Activated T-helper 17 cell treated with anti-CD3 and anti-CD28 coated beads, Interleukin-2, amount 50 U/mL, for 72 hours (primary cell): ENCODE measurements at regions not wholly inside any gene's neighbourhood (a gene's known extent, or its start where the extent isn't known, plus 50 kb on each side); places are given as distances from the start of the nearest gene placed in this dataset.
"Not testable (repeated sequence)": the region's sequence is repeated elsewhere in the genome, so short reads cannot be mapped to it uniquely, and the experiment has no call there.

Experiments used
- ATAC-seq: fragments of 150-1000 bp; cut with Tn5 transposase; replicated peaks from 2 replicates; pipeline ENCODE4 v1.10.0; 2021; ENCODE audit warnings: mild to moderate bottlenecking, moderate library complexity
- H3K27ac Mint-ChIP-seq: one replicate; pipeline ENCODE4 v1.8.0; 2022; ENCODE audit warnings: mixed read lengths
- H3K27me3 Mint-ChIP-seq: one replicate; pipeline ENCODE4 v1.8.0; 2022; ENCODE audit warnings: mixed read lengths
- H3K36me3 Mint-ChIP-seq: one replicate; pipeline ENCODE4 v1.8.0; 2022; ENCODE audit warnings: low read depth, mild to moderate bottlenecking, mixed read lengths
- H3K4me1 Mint-ChIP-seq: one replicate; pipeline ENCODE4 v1.8.0; 2022; ENCODE audit warnings: mixed read lengths
- H3K4me3 Mint-ChIP-seq: one replicate; pipeline ENCODE4 v1.8.0; 2022; ENCODE audit warnings: mild to moderate bottlenecking, mixed read lengths
- H3K9me3 Mint-ChIP-seq: one replicate; pipeline ENCODE4 v1.8.0; 2022; ENCODE audit warnings: mixed read lengths

DNA sequence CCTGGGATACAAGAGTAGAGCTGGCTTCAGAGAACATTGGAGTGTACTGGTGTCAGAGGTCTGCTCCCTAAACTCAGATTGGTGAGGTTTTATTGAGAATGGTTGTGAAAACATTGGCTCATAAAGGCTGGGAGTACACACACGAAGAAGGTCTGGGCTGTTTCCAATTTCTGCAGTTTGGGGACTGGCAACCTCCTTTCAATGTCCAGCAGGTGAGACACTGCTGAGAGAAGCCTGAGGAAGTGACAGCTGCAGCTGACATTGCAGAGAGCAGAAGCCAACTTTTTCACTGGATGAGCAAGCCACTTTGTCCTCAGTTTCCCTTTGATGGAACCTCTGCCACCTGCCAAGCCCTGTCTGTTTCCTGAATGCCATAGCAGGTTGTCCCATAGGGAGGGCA lies 346.6 kb upstream of the SPRED2 start:
- no peaks in the 10 kb centered on the region for H3K36me3 Mint-ChIP-seq
- H3K9me3 Mint-ChIP-seq, result no peaks in the 10 kb centered on the region
- H3K27me3 Mint-ChIP-seq, result peaks cover 3% of the 10 kb centered on the region
- no peak for ATAC-seq
- no peak overlapping the region for H3K4me3 Mint-ChIP-seq
- H3K4me1 Mint-ChIP-seq, result no peaks in the 10 kb centered on the region
- no peak overlapping the region for H3K27ac Mint-ChIP-seq

DNA sequence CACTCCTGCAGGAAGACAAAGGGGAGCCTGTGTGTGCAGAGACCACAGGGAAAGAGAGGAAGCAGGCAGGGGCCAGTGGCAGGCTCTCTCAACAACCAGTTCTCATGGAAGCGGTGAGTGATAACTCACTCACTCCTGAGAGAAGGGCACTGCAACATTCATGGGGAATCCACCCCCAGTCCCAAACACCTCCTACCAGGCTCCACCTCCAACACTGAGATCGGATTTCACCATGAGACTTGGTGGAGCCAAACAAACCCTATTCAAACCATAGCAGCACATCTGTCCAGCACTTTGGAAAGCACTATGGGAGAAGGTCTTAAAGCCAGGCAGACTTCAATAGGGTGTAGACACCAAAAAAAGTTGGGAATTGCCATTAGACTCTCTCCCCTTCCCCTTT lies 345.7 kb upstream of the SPRED2 start:
- no peaks in the 10 kb centered on the region for H3K4me1 Mint-ChIP-seq
- no peak overlapping the region for H3K4me3 Mint-ChIP-seq
- H3K27ac Mint-ChIP-seq, result no peak overlapping the region
- peaks cover 3% of the 10 kb centered on the region for H3K27me3 Mint-ChIP-seq
- H3K36me3 Mint-ChIP-seq, result no peaks in the 10 kb centered on the region
- H3K9me3 Mint-ChIP-seq, result no peaks in the 10 kb centered on the region
- no peak for ATAC-seq

DNA sequence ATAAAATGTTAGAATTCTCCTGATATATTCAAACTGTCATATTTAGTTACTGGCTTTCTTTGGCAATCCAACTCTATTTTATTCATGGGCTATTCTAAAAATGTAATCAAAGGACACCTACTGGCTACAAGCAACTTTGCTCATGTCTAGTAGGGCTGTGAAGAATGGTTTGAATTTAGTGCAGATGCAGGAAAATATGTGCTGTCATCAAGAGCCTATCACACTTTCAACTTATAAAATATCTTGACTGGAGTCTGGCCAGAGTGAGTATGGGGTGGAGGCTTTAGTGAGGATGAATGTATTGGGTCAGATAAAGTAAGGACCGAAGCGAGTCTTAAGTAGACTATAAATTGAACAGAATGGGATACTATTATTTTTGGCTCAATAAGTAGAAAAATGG lies 343.4 kb upstream of the SPRED2 start:
- no peak for ATAC-seq
- H3K4me3 Mint-ChIP-seq, result no peak overlapping the region
- no peaks in the 10 kb centered on the region for H3K9me3 Mint-ChIP-seq

DNA sequence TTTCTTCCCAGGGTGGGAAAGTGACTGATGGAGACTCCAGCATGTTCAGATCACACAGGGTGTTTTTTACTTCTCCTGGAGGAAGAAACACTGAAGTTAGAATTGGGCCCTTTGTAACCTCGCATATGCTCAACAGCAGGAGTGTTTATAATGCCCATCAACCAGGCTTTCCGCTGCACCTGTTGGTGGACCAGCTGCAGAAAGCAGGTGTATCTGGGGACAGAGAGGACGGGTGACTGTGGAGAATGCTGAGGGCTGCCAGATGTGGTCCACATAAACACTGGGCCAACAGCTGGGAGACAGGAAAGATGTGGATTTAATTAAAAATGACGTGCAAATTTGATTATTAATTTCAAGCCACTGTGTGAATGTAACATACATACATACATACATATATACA lies 335.5 kb upstream of the SPRED2 start:
- ATAC-seq, result no peak
- H3K27ac Mint-ChIP-seq, result no peak overlapping the region

More for the DNA sequence above, 343.4 kb upstream of the SPRED2 start:
- Mint-ChIP-seq H3K27ac (no peak overlapping the region), H3K4me1 (no peaks in the 10 kb centered on the region), H3K36me3 (no peaks in the 10 kb centered on the region), H3K27me3 (peaks cover 3% of the 10 kb centered on the region)

DNA sequence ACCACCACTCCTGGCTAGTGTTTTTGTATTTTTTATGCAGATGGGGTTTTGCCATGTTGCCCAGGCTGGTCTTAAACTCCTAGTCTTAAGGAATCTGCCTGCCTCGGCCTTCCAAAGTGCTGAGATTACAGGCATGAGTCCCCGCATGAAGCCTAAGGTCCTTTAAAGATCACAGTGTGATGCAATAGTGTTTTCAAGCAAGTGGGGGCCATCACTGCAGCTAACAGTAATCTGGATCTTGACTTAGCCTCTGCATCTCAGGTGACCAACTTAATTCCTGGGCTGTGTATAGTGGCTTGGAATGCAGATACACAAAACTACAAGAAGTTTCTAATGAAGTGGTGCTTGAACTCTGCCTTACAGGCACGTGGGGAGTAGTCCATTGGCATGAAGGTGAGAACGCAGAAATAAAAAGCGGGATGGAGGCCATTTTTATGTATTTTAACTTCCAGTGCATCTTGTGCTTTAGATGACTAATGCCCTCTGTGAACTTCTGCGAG lies 334.4 kb upstream of the SPRED2 start:
- H3K27ac Mint-ChIP-seq, result no peak overlapping the region
- ATAC-seq, result no peak
- no peak overlapping the region for H3K4me3 Mint-ChIP-seq
- peaks cover 4% of the 10 kb centered on the region for H3K9me3 Mint-ChIP-seq
- no peaks in the 10 kb centered on the region for H3K36me3 Mint-ChIP-seq
- H3K4me1 Mint-ChIP-seq, result no peaks in the 10 kb centered on the region
- peaks cover 7% of the 10 kb centered on the region for H3K27me3 Mint-ChIP-seq

More for the DNA sequence above, 335.5 kb upstream of the SPRED2 start:
- H3K4me3 Mint-ChIP-seq, result no peak overlapping the region
- H3K4me1 Mint-ChIP-seq, result no peaks in the 10 kb centered on the region
- H3K9me3 Mint-ChIP-seq, result peaks cover 4% of the 10 kb centered on the region
- peaks cover 7% of the 10 kb centered on the region for H3K27me3 Mint-ChIP-seq
- H3K36me3 Mint-ChIP-seq, result no peaks in the 10 kb centered on the region

DNA sequence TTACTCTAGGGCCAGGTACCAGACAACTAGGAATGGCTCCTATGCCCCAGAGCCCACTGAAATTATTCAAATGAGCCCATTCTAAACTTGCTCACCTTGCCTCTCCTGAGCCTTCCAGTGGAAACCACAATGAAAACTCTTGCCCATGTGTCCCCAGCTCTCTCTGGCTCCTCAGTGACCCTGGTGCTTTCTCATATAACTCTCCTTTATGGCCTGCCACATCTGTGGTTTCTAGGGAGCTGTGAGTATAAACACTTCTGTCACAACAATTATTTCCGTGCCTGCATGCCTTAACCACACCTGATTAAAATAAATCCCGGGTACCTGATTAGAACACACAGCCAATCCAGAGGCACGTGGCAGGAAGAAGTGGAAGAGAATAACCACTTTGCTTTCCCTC lies 333.0 kb upstream of the SPRED2 start:
- Mint-ChIP-seq H3K27me3 (peaks cover 4% of the 10 kb centered on the region), H3K4me3 (no peak overlapping the region), H3K27ac (no peak overlapping the region), H3K9me3 (peaks cover 2% of the 10 kb centered on the region), H3K4me1 (no peaks in the 10 kb centered on the region), H3K36me3 (no peaks in the 10 kb centered on the region)
- no peak for ATAC-seq

DNA sequence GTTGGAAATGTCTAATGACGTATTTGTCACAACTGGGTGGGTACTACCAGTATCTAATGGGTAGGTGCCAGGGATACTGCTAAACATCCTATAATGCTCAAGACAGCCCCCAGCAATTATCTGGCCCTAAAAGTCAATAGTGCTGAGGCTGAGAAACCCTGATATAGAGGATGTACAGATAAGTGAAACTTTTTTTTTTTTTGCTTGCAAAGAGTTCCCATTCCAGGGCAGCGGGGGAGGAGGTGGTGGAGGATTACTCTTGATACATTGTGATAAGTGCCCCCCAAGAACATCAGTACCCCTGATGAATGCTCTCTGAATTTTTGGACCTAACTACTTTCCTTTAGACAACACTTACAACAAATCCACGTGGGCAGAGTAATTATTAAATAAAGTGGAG lies 329.7 kb upstream of the SPRED2 start:
- no peak for ATAC-seq
- Mint-ChIP-seq H3K4me1 (no peaks in the 10 kb centered on the region), H3K27ac (no peak overlapping the region)

DNA sequence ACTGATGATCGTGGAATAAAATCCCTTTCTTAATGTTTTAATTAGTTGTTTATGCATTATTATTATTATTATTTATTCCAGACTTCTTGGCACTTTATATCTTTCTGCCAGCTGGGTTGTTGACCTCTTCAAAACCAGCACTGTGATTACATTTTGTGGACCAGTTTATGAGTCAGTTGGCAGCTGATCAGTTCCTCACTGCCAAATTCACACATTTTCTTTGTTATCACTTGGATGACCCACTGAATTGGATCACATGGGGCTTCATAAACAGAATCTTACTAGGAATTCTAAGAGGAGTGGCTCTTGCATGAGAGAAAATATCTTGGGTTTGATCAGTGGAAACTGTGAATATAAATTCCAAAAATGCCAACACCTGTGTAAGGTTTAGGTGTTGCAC lies 321.8 kb upstream of the SPRED2 start:
- Mint-ChIP-seq H3K9me3 (peaks cover 9% of the 10 kb centered on the region), H3K4me1 (no peaks in the 10 kb centered on the region), H3K36me3 (no peaks in the 10 kb centered on the region), H3K27me3 (no peaks in the 10 kb centered on the region), H3K4me3 (no peak overlapping the region), H3K27ac (no peak overlapping the region)
- ATAC-seq, result no peak

More for the DNA sequence above, 329.7 kb upstream of the SPRED2 start:
- Mint-ChIP-seq H3K4me3 (no peak overlapping the region), H3K36me3 (no peaks in the 10 kb centered on the region), H3K9me3 (peaks cover 8% of the 10 kb centered on the region), H3K27me3 (peaks cover 3% of the 10 kb centered on the region)

DNA sequence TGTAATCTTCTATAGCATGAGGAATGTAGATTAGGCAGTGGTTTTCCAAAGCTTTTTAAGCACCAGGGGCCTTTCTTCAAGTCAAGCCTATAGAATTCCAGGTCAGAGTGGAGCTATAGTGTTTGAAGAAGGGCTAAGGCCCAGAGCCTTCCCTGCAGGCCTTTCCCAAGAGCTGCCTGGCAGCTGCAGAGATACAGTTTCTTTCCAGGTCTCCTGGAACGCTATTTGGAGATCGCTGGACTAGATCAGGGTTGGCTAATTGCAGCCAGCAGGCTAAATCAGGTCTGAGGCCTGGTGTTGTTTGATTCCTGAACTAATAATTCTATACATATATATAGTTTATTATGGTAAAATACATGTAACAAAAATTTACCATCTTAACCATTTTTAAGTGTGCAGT lies 319.0 kb upstream of the SPRED2 start:
- no peaks in the 10 kb centered on the region for H3K27me3 Mint-ChIP-seq
- ATAC-seq, result no peak
- H3K4me1 Mint-ChIP-seq, result no peaks in the 10 kb centered on the region
- H3K4me3 Mint-ChIP-seq, result no peak overlapping the region
- H3K36me3 Mint-ChIP-seq, result no peaks in the 10 kb centered on the region
- H3K9me3 Mint-ChIP-seq, result peaks cover 6% of the 10 kb centered on the region
- no peak overlapping the region for H3K27ac Mint-ChIP-seq

DNA sequence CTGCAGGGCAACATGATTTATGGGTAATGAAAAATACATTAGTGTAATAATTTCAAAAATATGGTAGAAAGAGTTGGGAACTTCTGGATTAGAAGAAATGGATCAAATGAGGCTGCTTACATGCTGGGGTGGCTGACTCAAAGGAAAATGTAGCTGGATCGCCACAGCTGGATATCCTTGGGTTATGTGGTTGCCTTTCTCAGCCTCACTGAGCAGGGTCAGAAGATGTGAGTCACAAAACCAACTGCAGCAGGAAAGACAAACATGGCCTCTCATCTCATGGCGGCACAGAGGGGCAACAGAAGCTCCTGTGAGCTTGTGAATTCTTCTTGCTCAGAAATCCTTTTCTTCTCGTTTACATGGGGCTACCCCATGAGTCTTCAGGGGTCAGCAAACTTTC lies 317.1 kb upstream of the SPRED2 start:
- Mint-ChIP-seq H3K4me1 (no peaks in the 10 kb centered on the region), H3K27me3 (peaks cover 6% of the 10 kb centered on the region), H3K27ac (no peak overlapping the region), H3K4me3 (no peak overlapping the region), H3K9me3 (peaks cover 6% of the 10 kb centered on the region), H3K36me3 (no peaks in the 10 kb centered on the region)
- ATAC-seq, result no peak

DNA sequence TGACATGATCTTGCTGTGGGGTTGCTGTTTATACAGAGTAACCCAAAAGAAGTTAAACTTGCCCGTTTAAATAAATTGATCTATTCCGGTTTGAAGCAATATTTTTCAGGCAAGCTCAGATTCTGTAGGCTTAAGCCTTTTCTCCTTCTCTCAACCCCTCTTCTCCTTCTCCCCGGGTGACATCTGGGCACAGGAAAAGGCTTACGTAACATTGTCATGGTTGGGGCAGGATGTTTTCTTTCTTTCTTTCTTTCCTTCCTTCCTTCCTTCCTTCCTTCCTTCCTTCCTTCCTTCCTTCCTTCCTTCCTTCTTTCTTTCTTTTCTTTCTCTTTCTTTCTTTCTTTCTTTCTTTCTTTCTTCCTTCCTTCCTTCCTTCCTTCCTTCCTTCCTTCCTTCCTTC lies 315.5 kb upstream of the SPRED2 start:
- not testable (repeated sequence) for H3K4me3 Mint-ChIP-seq, H3K4me1 Mint-ChIP-seq, H3K9me3 Mint-ChIP-seq, ATAC-seq, H3K36me3 Mint-ChIP-seq, H3K27me3 Mint-ChIP-seq, H3K27ac Mint-ChIP-seq

DNA sequence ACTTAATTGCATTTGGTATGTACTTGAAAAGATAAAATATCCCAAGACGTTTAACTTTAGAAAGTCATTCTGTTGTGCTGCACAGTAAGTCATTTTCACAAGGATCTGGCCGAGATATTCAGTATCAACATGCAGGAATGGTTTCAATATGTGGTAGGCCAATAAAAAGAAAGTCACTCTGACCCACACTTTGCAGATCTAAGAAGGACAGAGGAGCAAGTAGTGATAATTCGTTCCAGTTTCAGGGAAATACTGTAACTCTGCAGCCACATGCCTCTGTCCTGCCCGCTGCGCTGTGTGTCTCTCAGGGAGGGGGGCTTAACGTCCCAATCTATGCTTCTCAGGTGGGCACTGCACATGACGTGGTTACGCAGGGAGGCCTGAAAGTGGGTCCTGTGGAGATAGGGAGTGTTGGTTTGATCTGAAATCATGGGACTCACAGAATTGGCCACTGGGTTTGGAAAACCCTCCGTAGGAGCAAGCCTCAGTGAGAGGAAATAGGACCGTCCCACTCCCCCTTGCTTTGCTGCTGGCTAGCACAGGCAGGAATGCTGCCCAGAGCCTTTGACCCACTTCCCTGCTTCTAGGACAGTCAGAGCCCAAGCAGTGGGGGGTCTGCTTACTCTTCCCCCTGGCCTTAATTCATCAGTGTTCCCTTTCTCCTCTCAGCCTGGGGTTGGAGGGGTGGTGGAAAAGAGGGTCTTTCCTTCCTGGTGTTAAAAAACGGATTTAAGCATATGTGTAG lies 314.7 kb upstream of the SPRED2 start:
- Mint-ChIP-seq H3K4me3 (no peak overlapping the region), H3K27me3 (peaks cover 12% of the 10 kb centered on the region), H3K36me3 (no peaks in the 10 kb centered on the region), H3K27ac (no peak overlapping the region), H3K9me3 (peaks cover 6% of the 10 kb centered on the region), H3K4me1 (no peaks in the 10 kb centered on the region)
- no peak for ATAC-seq

DNA sequence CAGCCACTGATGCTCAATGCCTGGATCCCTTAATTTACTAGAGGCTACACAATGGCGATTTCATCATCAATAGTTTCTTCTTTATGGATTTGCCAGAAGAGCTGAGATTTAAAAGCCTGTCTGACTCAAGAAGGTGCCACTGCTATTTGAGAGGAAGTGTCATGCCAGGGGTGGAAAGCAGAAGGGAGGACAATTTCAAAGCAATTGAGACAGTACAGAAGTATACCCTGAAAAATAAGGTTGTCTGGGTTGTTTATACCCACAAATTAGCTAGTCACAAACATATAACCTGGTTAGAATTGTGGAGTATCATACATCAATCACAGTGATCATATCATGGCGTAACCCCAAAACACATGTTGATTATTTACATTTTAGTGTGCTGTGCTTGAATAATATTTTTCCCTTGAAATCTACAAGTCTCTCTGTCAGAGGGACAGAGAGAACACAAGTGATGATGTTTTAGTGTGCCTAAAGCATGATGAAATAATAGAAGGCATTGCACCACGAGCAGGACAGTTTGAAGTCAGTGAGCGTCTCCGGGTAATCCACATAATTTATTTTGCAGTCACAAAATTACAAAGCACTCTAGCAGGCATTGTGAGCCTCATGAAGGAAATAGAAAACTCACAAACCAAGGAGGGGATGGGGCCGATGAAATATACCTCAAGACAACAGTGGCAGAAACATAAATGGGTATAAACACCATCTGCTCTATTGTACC lies 312.2 kb upstream of the SPRED2 start:
- H3K27me3 Mint-ChIP-seq, result peaks cover 18% of the 10 kb centered on the region
- no peak overlapping the region for H3K27ac Mint-ChIP-seq
- H3K4me3 Mint-ChIP-seq, result no peak overlapping the region
- ATAC-seq, result no peak
- peaks cover 6% of the 10 kb centered on the region for H3K9me3 Mint-ChIP-seq
- H3K4me1 Mint-ChIP-seq, result no peaks in the 10 kb centered on the region
- no peaks in the 10 kb centered on the region for H3K36me3 Mint-ChIP-seq

DNA sequence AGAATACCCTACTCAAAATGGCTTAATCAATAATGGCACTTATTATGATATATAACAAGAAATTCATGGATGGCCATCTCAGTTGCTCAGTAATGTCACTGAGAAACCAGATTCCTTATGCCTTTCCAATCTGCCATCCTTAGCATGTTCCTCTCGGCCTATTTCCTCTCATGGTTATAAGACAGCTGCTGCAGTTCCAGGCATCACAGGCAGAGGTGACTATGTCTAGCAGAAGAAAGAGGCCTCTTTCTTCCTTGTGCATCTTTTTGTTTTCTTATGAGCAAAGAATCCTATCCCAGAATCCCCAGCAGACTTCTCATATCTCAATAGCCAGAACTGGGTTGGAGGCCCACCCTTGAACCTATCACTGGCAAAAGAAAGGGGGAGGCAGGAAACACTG lies 310.6 kb upstream of the SPRED2 start:
- ATAC-seq, result no peak
- H3K36me3 Mint-ChIP-seq, result no peaks in the 10 kb centered on the region
- H3K9me3 Mint-ChIP-seq, result no peaks in the 10 kb centered on the region
- H3K4me3 Mint-ChIP-seq, result no peak overlapping the region
- H3K27ac Mint-ChIP-seq, result no peak overlapping the region
- peaks cover 18% of the 10 kb centered on the region for H3K27me3 Mint-ChIP-seq
- H3K4me1 Mint-ChIP-seq, result no peaks in the 10 kb centered on the region

DNA sequence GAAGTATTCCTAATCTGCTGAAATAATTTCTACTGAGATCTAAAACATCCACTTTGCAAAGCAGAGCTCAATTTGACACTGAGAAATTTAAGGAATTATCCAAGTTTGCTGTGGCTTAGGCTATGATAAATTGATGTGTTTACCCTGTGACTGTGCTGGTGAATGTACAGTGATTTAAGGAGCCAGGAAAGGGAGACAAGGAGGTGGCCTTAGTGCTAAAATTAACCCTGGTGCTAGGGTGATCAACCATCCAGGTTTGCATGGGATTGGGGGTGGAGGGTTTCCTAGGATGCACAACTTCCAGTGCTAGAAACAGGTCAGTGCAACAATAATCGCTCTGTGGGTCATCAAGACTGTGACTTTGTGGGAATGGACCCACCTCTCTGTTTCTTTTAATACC lies 307.5 kb upstream of the SPRED2 start:
- Mint-ChIP-seq H3K36me3 (no peaks in the 10 kb centered on the region), H3K4me3 (no peak overlapping the region), H3K9me3 (no peaks in the 10 kb centered on the region), H3K4me1 (no peaks in the 10 kb centered on the region), H3K27ac (no peak overlapping the region), H3K27me3 (peaks cover 31% of the 10 kb centered on the region)
- no peak for ATAC-seq
